Activated CD8-positive, alpha-beta T cell treated with anti-CD3 and anti-CD28 coated beads for 36 hours (primary cell): ENCODE measurements at regions not wholly inside any gene's neighbourhood (a gene's known extent, or its start where the extent isn't known, plus 50 kb on each side); places are given as distances from the start of the nearest gene placed in this dataset.

ENCODE experiments used
- ATAC-seq: fragments of 200-7000 bp; cut with Tn5 transposase; one replicate; pipeline ENCODE4 v1.10.0; 2021; ENCODE audit warnings: mild to moderate bottlenecking, moderate library complexity
- CTCF ChIA-PET: fragments of 350-600 bp; sonication (Branson Sonifier 250); formaldehyde crosslinking; loops from one replicate; lab custom pipeline; 2021; ENCODE audit warnings: antibody characterized with exemption; lab: Charles Lee
- POLR2A ChIA-PET: fragments of 350-600 bp; sonication (Branson Sonifier 250); formaldehyde crosslinking; loops from one replicate; lab custom pipeline; 2021; ENCODE audit warnings: antibody characterized with exemption; lab: Charles Lee
- DNase-seq: peaks from one replicate; pipeline ENCODE4 v3.0.0-alpha.2; 2020
- H3K27ac Mint-ChIP-seq: one replicate; pipeline ENCODE4 v1.8.0; 2021; ENCODE audit warnings: mild to moderate bottlenecking, mixed read lengths
- H3K27me3 Mint-ChIP-seq: one replicate; pipeline ENCODE4 v1.8.0; 2021; ENCODE audit warnings: mixed read lengths
- H3K36me3 Mint-ChIP-seq: one replicate; pipeline ENCODE4 v1.8.0; 2021; ENCODE audit warnings: low read depth, mixed read lengths
- H3K4me1 Mint-ChIP-seq: one replicate; pipeline ENCODE4 v1.8.0; 2021; ENCODE audit warnings: low read depth, mixed read lengths
- H3K4me3 Mint-ChIP-seq: one replicate; pipeline ENCODE4 v1.8.0; 2021; ENCODE audit warnings: mild to moderate bottlenecking, moderate library complexity, mixed read lengths
- H3K9me3 Mint-ChIP-seq: one replicate; pipeline ENCODE4 v1.8.0; 2021; ENCODE audit warnings: mixed read lengths
- CTCF ChIP-seq: fragments of 200-600 bp; IDR thresholded peaks from one replicate; pipeline ENCODE4 v1.8.0; 2022; ENCODE audit warnings: antibody characterized with exemption, mild to moderate bottlenecking
- intact Hi-C: fragments of 100-400 bp; cut with micrococcal nuclease; formaldehyde crosslinking; loops from one replicate; pipeline ENCODE4 v1.10.0; 2022

- Mint-ChIP-seq H3K4me1 (no peaks in the 10 kb centered on the region), H3K9me3 (no peaks in the 10 kb centered on the region), H3K27ac (no peak overlapping the region), H3K36me3 (no peaks in the 10 kb centered on the region), H3K4me3 (no peak overlapping the region), H3K27me3 (peaks cover 2% of the 10 kb centered on the region)
- CTCF ChIA-PET = interaction anchor here (1.0 kb wide), 1 partner anchor 13 kb away, joined by 3 read pairs; no protein-coding TSS in a partner anchor
- no peak for ATAC-seq
- TF ChIP-seq CTCF = no peak
- POLR2A ChIA-PET = no interaction called here
- no peak for DNase-seq
- intact Hi-C loops = no loop called here
These were observed 83.5 kb upstream of the RRP15 start for GRCh38 chr1:218201601-218202000.

- H3K4me3 Mint-ChIP-seq = no peak overlapping the region
- ChIA-PET POLR2A (no interaction called here), CTCF (no interaction called here)
- intact Hi-C loops = no loop called here
- no peak overlapping the region for H3K27ac Mint-ChIP-seq
- no peak for TF ChIP-seq CTCF
- no peaks in the 10 kb centered on the region for H3K4me1 Mint-ChIP-seq
- no peak for ATAC-seq
- H3K27me3 Mint-ChIP-seq = peaks cover 6% of the 10 kb centered on the region
- DNase-seq = no peak
- H3K36me3 Mint-ChIP-seq = no peaks in the 10 kb centered on the region
- no peaks in the 10 kb centered on the region for H3K9me3 Mint-ChIP-seq
These were observed 79.4 kb upstream of the RRP15 start for GRCh38 chr1:218205721-218206120.

GRCh38 chr1:218207194-218207593 is 77.9 kb upstream of the RRP15 start:
- Mint-ChIP-seq H3K4me1 (no peaks in the 10 kb centered on the region), H3K4me3 (no peak overlapping the region), H3K27me3 (peaks cover 6% of the 10 kb centered on the region), H3K9me3 (no peaks in the 10 kb centered on the region), H3K27ac (no peak overlapping the region), H3K36me3 (no peaks in the 10 kb centered on the region)
- ATAC-seq (no peak), DNase-seq (no peak)
- intact Hi-C loops = no loop called here
- CTCF ChIA-PET = interaction anchor here (1.1 kb wide), 1 partner anchor 12 kb away, joined by 4 read pairs; no protein-coding TSS in a partner anchor
- no peak for TF ChIP-seq CTCF
- POLR2A ChIA-PET = no interaction called here

- ATAC-seq (no peak), DNase-seq (no peak)
- no peak overlapping the region for H3K27ac Mint-ChIP-seq
- no peaks in the 10 kb centered on the region for H3K4me1 Mint-ChIP-seq
- no peak overlapping the region for H3K4me3 Mint-ChIP-seq
- ChIA-PET CTCF (no interaction called here), POLR2A (no interaction called here)
- no peaks in the 10 kb centered on the region for H3K36me3 Mint-ChIP-seq
- intact Hi-C loops = no loop called here
- peaks cover 10% of the 10 kb centered on the region for H3K27me3 Mint-ChIP-seq
- TF ChIP-seq CTCF = no peak
- H3K9me3 Mint-ChIP-seq = no peaks in the 10 kb centered on the region
These were observed 75.7 kb upstream of the RRP15 start for GRCh38 chr1:218209351-218209861.

- no peaks in the 10 kb centered on the region for H3K4me1 Mint-ChIP-seq
- POLR2A ChIA-PET = no interaction called here
- no peak overlapping the region for H3K27ac Mint-ChIP-seq
- H3K4me3 Mint-ChIP-seq = no peak overlapping the region
- no peaks in the 10 kb centered on the region for H3K9me3 Mint-ChIP-seq
- peaks cover 10% of the 10 kb centered on the region for H3K27me3 Mint-ChIP-seq
- intact Hi-C loops = no loop called here
- no peak for DNase-seq
- H3K36me3 Mint-ChIP-seq = no peaks in the 10 kb centered on the region
- TF ChIP-seq CTCF = no peak
- ATAC-seq = no peak
- CTCF ChIA-PET = no interaction called here
These were observed 73.9 kb upstream of the RRP15 start for GRCh38 chr1:218211241-218211640.
